HG02798 (cell line): ENCODE measurements at regions not wholly inside any gene's neighbourhood (a gene's known extent, or its start where the extent isn't known, plus 50 kb on each side); places are given as distances from the start of the nearest gene placed in this dataset.
"Not testable (repeated sequence)": the region's sequence is repeated elsewhere in the genome, so short reads cannot be mapped to it uniquely, and the experiment has no call there.

Source experiments
- ATAC-seq: cut with Tn5 transposase; IDR thresholded peaks from one replicate; pipeline ENCODE4 v1.9.1; 2021; ENCODE audit warnings: mild to moderate bottlenecking; ENCODE audit not compliant: unreplicated experiment, poor library complexity

DNA sequence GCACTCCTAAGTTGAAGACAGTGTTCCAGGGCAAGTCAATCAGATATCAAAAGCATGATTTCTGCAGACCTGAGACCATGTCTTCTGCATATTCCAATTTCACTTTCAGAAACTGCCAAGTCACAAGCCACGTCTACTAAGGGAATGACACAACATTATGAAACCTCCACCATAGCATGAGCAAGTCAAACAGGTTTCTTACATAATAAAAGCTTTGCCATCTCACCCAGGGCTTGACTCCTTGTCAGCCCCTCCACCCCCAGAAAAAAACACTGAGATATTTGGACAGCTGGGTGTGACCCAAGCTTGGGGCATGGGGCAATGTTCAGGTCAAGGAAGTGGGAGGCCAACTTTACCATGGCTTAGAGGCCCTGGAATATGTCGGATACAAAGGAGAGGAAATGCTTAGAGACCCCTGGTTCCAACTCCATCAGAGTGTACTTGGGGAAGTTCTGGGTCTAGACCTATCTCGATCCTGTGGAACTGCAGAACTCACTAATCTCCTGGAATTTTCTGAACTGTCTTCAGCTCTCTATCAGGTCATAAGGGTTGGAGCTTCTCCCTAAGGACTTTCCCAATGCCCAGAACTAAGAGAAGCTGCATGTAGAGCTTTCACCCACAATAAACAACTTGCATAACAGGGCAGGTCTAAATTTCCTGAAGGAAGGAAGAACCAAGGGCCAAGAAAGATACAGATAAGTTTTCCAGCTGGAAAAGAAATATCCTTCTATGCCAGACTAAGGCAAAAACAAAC lies 80.6 kb upstream of the NAMPT start:
- peak; percentile 81 for ATAC-seq

DNA sequence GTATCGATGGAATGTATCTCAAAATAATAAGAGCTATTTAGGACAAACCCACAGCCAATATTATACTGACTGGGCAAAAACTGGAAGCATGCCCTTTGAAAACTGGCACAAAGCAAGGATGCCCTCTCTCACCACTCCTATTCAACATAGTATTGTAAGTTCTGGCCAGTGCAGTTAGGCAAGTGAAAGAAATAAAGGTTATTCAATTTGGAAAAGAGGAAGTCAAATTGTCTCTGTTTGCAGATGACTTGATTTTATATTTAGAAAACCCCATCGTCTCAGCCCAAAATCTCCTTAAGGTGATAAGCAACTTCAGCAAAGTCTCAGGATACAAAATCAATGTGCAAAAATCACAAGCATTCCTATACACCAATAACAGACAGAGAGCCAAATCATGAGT lies 77.7 kb upstream of the NAMPT start:
- not testable (repeated sequence) for ATAC-seq

DNA sequence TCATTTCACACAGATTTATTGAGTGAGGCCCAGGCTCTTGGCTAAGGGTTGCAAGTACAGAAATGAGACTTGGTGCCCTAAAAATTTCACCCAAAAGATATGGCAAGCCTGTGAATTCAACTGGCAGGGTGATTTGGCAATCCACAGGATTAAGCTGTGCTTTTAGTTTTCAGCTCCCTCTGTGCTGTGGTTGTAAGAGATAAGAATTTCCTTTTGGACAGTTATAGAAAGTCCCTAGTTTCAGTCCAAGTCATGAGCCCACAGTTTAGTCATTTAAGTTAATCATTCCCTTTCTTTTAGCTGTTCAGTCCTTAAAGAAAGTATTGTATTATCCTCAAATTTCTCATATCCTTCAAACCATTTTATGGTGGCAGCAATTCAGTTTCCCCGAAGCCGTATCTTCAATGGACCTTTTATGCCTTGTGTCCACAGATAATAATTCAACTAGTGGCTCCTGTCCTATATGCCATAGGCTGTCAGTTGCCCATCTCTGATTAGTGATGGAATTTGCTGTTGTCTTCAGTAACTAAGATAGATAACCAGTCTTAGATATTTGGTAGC lies 73.4 kb upstream of the NAMPT start:
- ATAC-seq, result peak; percentile 78

DNA sequence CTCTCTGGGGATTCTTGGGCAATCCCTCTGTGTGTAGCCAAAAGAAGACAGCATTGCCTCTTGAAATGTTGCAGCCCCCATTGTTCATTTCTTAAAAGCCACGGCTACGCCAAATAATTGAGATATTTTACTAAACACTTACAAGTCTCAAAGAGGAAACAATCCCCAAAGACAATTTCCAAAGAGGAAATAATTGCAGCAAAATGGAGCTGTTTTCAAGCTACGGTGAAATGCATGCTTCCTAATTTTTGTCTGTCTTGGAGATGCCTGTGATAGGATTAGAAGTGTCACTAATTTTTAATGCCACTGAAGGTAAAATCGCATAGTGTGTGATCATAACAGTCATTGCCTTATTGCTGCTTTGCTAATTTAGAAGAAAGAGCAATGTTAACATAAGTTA lies 72.9 kb upstream of the NAMPT start:
- no peak for ATAC-seq

DNA sequence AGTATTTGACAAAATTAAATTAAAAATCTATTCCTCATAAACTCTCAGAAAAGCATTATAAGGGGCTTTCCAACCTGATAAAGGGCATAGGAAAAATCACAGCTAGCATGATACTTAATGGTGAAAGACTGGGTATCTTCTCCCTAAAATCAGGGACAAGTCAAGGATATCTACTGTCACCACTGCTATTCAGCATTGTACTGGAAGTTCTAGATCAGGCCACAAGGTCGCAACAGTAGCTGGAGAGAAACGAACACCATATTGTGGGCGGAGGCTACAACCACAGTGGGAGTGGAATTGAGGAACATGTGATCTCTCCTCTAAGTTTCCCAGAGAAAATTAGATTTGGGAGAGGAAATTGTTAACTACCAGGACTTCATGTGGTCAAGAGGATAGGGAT lies 70.0 kb upstream of the NAMPT start:
- no peak for ATAC-seq

DNA sequence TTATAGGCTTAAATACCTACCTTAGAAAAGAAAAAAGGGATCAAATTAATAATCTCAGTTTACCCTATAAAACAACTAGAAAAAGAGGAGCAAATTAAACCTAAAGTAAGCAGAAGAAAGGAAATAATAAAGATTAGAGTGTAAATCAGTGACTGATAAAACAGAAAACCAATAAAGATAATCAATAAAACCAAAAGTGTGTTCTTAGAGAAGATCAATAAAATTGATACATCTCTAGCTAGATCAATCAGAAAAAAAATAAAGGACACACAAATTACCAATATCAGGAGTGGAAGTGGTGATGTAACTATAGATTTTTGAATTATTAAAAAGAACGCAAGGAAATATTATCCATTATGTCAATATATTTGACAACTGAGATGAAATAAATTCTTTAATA lies 69.2 kb upstream of the NAMPT start:
- no peak for ATAC-seq

DNA sequence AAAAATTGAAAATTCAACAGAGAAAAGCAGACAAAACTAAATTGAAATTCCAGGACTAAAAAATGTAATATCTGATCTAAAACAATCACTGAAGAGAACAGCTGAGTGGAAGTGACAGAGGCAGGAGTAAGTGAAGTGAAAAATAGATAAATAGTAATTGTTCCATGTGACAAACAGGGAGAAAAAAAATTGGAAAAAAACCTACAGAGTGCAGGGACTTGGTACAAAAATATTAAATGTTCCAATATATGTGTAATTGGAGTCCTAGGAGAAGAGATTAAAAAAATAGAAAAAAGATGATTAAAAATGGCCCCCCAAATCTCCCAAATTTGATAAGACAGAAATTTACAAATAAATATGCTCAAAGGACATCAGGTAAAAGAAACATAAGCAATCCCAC lies 63.4 kb upstream of the NAMPT start:
- no peak for ATAC-seq

DNA sequence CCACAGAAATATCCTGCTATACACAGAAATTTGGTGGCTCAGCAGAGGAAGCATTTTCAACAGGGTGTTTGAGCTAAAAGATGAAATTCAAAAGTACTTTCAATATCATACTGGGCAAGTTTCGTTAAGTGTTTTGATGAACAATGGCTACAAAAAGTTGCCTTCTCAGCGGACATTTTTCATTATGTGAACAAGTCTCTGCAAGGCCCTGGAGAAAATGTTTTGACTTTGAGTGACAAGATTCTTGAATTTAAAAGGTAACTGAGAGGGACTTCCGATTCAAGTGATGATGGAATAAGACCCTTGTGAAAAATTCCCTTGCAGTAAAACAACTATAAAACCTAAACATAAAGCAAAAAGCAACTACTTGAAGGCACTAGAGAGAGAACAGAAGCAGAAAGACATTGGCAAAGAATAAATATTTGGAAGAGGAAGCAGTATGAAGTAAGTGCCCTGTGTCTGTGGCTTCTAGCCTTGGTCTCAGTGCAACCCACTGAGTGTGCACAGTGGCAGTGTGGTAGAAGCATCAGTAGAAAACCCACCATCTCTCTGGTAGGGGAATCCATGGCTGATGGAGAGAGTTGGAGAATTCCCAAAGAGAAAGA lies 62.5 kb upstream of the NAMPT start:
- ATAC-seq, result no peak

DNA sequence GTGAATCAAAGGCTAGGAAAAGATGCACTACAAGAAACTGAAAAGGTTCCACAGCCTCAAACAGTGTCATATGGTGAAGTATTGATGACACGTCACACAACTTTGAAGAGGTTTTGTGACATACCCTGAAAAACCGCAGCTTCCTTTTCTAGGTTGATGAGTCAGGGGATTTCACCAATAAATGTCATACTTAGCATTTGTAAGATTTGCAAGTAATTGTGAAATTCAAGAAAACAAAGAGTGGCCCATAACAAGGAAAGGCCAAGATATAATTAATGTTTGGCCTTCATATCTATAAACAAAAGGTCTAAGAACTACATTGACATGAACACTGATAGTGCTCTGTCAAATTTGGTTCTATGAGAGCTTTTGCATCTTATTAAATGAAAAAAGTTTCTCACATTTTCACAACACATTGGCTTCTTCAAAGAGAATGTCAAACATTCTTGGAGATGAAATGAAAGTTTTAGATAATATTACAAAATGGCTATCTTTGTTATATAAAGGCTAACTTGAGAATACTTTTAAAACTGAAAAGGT lies 62.0 kb upstream of the NAMPT start:
- peak; percentile 94 for ATAC-seq

DNA sequence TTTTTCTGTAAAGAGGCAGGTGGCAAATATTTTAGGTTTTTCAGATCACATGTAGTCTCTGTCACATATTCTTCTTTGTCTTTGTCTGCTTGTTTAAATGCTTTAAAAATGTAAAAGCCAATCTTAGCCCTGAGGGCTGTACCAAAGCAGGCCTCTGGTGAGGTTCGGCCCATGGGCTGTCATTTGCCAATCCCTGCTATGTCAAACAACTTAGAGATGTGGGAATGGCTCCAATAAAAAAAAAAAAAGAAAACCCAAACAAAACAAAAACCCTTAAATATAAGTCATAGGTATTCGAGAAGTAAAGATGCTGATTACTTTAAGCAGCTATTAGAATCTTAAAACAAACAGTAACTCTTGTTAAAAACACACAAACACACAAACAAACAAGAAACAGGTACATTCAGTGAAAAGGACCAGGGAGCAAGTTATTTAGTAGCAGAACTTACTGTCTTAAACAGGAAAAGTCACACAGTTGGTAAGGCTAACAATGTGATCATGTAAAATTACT lies 61.4 kb upstream of the NAMPT start:
- peak; percentile 12 for ATAC-seq

DNA sequence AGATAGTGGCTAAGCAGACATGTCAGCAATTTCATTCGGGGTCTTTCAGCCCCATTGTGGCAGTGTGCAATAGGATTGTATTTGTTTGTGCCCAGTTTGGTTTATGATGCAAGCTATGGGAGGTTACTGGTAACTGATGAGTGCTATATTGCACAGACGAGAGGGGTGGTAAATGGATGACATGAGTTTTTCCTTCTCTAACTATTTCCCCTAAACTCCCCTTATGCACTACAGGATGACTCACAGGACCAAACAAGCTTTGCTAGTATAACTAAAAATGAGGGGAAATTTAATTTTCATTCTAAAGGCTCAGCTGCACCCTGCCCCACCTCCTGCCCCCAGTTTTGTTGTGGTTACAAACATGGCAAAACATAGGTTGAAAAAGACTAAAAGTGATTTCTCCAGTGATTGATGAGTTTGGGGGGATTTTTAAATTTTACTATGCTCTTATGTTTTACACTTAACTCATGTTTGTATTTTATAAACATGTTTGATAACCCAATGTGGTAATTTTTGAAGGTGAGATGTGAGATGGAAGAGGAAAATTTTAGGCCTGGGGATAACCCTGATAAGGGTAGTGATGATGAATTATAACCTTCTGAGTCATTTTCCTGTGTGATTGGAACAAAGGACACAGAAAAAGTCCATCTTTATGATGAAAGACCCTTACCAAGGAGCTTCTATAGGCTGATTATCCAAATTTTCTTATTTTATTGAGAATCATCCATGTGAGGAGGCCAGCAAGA lies 60.8 kb upstream of the NAMPT start:
- ATAC-seq, result no peak

DNA sequence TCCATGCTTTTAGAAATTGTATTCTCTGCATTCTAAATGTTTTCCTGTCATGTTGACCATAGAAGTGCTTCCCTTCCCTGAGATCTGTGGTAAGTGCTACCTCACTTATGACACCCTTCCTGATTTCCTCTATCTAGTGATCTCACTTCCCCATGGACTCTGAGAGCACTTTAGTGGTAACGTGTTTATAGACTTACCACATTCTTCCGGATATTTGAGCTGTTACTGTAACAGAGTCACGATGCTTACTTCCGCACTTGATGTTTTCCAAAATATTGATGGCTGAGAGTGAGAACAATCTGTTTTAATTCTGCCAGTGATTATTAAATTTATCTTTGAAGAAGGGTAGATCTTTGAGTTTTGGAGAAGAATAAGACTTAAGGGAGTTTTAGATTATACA lies 60.1 kb upstream of the NAMPT start:
- ATAC-seq, result no peak

DNA sequence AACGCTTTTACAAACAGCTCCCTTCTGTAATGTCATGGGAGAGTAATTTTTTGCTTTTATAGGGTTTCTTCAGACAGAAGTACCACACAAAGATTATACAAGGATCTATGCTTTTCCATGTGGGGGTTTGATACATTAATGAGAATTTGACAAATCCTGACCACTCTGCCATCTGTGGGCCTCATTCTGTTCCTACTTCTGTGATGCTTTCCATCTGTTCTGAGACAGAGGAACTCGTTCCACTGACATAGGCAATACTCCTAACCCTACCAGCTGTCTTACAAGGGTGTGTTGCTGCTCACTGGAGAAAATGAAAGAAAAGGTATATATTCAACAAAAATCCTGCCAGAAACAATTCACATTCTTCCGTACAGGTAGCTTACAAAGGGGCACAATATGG lies 59.4 kb upstream of the NAMPT start:
- ATAC-seq, result no peak

DNA sequence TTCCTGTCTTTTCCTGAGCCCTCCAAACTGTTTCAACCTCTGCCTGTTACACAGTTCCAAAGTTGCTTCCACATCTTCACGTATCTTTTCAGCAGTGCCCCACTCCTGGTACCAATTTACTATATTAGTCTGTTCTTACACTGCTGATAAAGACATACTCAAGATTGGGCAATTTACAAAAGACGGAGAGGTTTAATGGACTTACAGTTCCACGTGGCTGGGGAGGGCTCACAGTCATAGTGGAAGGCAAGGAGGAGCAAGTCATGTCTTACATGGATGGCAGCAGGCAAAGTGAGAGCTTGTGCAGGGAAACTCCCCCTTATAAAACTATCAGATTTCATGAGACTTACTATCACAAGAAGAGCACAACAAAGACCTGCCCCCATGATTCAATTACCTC lies 57.3 kb upstream of the NAMPT start:
- not testable (repeated sequence) for ATAC-seq

DNA sequence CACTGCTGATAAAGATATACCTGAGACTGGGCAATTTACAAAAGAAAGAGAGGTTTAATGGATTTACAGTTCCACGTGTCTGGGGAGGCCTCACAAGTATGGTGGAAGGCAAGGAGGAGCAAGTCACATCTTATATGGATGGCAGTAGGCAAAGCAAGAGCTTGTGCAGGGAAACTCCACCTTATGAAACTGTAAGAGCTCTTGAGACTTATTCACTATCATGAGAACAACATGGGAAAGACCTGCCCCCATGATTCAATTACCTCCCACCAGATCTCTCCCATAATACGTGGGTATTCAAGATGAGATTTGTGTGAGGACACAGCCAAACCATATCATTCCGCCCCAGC lies 55.4 kb upstream of the NAMPT start:
- not testable (repeated sequence) for ATAC-seq

DNA sequence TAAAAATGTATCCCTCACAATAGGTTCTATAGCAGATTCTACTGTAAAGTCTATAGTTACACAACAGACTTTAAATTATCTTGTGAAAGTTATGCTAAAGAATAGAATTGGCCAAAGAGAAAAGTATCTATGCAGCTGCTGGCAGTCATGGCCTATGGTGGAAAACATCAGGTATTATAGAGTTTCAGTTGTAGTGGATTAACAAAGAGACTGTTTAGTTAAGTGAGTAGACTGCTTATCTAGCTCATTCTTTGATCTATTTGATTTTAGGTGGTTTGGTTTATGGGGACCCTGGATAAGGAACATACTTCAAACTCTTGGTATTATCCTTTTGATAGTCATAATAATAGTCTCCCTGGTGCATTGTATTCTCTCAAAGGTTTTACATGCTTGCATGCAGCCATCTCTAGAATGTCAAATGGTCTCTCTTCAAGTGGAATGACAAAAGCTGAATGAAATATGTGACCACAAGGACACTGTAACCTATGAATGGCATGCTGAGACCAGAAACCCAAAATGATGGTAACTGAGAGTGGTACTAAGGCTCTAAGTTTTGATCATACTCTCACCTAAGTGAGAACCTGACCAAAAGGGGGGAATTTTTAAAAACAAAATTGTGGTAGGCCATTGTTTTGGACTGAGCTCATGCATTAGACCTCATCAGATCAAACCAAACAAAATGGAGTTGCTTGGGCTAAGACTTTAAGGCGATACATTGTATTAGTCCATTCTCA lies 54.9 kb upstream of the NAMPT start:
- no peak for ATAC-seq

DNA sequence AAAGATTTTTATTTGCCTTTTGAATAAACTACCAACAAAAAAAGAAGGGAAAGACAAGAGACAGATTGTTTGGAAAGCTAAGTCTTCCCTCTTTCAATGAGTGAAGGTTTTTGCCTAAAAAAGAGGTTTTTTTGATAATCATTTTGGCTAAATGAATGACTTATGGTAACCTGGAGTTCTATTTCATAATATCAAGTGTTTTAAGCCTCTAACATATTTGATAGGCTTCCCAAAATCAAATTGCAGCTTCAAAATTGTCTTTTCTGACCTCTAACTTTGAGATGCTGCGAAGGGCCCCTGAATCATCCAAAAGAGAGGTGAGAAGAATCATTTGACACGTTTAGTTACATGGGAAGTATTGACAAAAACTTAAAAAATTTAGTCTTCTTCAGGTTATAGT lies 53.0 kb upstream of the NAMPT start:
- no peak for ATAC-seq

DNA sequence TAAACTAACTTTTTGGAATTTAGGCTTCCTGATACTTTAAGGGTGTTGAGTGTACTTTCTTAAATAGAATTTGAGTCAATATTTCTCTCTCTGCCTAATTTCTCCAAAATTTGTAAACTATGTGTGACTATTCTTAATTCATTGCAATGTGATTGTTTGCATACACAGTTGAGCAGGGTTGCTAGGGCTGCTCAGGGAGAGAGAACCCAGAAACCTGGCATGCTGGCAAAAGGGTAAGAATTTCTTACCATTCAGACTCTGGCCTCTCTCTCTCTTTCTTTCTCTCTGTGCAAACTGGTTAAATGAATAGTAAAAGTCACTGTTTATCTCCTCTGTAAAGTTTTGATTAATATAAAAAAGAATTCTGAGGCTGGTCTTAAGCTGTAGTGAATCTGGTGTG lies 51.0 kb upstream of the NAMPT start:
- ATAC-seq, result no peak
